WERI-Rb-1 (cell line): ENCODE measurements at regions not wholly inside any gene's neighbourhood (a gene's known extent, or its start where the extent isn't known, plus 50 kb on each side); places are given as distances from the start of the nearest gene placed in this dataset.

Experiments used
- DNase-seq: peaks from one replicate; pipeline ENCODE4 v3.0.0-alpha.2; 2020
- H3K27ac ChIP-seq: fragments of 250-450 bp; sonication (Bioruptor Pico); 2 replicates; pipeline ENCODE4 v1.5.1; 2020; ENCODE audit warnings: mild to moderate bottlenecking, moderate library complexity
- H3K27me3 ChIP-seq: fragments of 250-450 bp; sonication (Bioruptor Pico); 2 replicates; pipeline ENCODE4 v1.5.1; 2021; ENCODE audit warnings: mild to moderate bottlenecking, low read depth, moderate library complexity; ENCODE audit not compliant: insufficient read depth, severe bottlenecking
- H3K36me3 ChIP-seq: fragments of 250-450 bp; sonication (Bioruptor Pico); 2 replicates; pipeline ENCODE4 v1.5.1; 2020; ENCODE audit warnings: mild to moderate bottlenecking, moderate library complexity
- H3K4me3 ChIP-seq: 2 replicates; pipeline ENCODE4 v1.5.1; 2011; ENCODE audit warnings: low read depth, mild to moderate bottlenecking, control low read depth, low read length
- H3K9me3 ChIP-seq: fragments of 250-450 bp; sonication (Bioruptor Pico); 2 replicates; pipeline ENCODE4 v1.5.1; 2021; ENCODE audit warnings: mild to moderate bottlenecking, moderate library complexity; ENCODE audit not compliant: severe bottlenecking
- TF ChIP-seq, protein P1 (sequence below): IDR thresholded peaks from 2 replicates; pipeline ENCODE4 v1.5.1; 2011; ENCODE audit warnings: low read depth, mild to moderate bottlenecking, control low read depth, inconsistent platforms, low read length

DNA sequence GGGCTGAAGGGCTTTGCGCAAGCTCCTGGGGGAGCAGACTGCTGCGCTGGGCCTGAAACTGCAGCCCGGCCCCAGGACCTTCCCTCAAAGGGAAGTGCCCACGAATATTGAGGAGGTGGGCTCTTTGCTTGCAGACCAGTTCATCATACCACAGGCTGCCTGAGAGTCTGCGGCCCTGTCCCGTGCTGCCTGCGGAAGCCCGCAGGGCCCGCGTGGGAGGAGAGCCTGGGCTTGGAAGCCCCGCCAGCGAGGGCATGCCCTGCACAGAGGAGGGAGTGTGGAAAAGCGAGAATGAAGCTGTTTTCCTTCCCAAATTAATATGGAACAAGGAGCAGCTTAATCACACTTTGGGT, 83.6 kb upstream of the MKI67 start:
- Histone ChIP-seq H3K4me3 (no peak overlapping the region), H3K9me3 (no peaks in the 10 kb centered on the region), H3K27me3 (peaks cover 15% of the 10 kb centered on the region), H3K36me3 (no peaks in the 10 kb centered on the region), H3K27ac (no peak overlapping the region)
- DNase-seq = no peak
- TF ChIP-seq, protein P1, sequence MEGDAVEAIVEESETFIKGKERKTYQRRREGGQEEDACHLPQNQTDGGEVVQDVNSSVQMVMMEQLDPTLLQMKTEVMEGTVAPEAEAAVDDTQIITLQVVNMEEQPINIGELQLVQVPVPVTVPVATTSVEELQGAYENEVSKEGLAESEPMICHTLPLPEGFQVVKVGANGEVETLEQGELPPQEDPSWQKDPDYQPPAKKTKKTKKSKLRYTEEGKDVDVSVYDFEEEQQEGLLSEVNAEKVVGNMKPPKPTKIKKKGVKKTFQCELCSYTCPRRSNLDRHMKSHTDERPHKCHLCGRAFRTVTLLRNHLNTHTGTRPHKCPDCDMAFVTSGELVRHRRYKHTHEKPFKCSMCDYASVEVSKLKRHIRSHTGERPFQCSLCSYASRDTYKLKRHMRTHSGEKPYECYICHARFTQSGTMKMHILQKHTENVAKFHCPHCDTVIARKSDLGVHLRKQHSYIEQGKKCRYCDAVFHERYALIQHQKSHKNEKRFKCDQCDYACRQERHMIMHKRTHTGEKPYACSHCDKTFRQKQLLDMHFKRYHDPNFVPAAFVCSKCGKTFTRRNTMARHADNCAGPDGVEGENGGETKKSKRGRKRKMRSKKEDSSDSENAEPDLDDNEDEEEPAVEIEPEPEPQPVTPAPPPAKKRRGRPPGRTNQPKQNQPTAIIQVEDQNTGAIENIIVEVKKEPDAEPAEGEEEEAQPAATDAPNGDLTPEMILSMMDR = no peak

DNA sequence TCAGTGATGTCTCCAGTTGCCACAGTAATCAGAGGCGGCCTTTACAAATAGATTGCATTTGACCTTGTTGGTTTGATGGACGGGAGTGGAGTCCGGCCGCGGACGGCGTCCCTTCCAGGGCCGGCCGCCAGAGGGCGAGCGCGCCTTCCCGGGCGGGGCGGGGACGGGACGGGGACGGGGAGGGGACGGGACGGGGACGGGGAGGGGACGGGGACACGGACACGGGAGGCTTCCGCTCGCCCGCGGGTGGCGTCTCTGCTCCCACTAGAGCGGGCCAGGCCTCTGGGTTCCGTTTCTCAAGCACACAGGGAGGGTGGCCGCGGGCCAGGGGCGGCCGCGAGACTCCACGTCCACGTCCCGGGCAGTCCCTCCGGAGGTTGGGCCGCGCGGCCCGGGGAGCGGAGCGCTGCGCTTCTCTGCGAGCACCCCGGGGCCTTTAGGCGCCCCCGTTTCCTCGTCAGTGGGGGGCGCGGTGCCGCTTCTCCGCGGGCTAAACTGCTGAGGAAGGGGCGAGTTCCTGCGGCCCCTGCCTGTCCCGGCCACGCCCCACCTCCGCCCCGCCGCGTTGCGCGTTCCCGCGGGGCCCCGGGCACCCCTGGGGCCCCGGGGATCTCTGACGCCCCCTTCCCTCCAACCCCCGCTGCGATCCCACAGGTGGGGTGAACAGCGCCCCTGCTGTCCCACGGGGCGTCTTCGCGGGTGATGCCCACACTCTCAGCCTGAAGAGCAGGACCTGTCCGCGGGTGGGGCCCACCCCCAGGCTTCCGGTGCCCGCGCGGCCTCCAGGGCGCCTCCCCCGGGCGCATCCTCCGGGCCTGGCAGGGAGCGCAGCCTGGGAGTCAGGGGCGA, 84.2 kb upstream of the MKI67 start:
- TF ChIP-seq, protein P1 = peak; percentile 67
- Histone ChIP-seq H3K27me3 (peaks cover 15% of the 10 kb centered on the region), H3K9me3 (no peaks in the 10 kb centered on the region), H3K4me3 (peak overlapping the region; percentile 79), H3K27ac (peak overlapping the region; percentile 49; the same call in 1 of the 2 replicates), H3K36me3 (no peaks in the 10 kb centered on the region)
- DNase-seq = peak; percentile 63

DNA sequence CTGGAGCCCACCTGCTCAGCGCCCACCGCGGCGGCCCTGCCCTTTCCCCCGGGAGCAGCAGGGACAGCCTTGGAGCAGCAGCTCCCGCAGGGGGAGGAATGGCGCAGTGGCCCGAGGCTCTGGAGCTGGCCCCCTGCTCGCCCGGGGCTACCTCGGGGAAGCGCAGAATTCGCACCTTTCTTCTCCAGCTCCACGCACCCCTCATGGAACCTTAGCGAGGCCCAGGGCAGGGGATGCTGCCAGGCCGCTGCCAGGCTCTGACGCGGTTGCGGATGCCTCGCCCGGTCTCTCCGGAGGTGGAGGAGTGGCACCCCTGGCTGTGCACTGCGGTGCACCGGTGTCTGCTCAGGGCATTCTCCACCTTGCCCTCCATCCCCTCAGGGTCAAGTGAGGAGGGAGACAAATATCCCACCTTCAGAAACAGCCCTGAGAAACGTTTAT, 84.9 kb upstream of the MKI67 start:
- TF ChIP-seq, protein P1 = no peak
- no peak for DNase-seq
- Histone ChIP-seq H3K9me3 (no peaks in the 10 kb centered on the region), H3K27me3 (peaks cover 15% of the 10 kb centered on the region), H3K27ac (no peak overlapping the region), H3K4me3 (peak overlapping the region; percentile 79), H3K36me3 (no peaks in the 10 kb centered on the region)

DNA sequence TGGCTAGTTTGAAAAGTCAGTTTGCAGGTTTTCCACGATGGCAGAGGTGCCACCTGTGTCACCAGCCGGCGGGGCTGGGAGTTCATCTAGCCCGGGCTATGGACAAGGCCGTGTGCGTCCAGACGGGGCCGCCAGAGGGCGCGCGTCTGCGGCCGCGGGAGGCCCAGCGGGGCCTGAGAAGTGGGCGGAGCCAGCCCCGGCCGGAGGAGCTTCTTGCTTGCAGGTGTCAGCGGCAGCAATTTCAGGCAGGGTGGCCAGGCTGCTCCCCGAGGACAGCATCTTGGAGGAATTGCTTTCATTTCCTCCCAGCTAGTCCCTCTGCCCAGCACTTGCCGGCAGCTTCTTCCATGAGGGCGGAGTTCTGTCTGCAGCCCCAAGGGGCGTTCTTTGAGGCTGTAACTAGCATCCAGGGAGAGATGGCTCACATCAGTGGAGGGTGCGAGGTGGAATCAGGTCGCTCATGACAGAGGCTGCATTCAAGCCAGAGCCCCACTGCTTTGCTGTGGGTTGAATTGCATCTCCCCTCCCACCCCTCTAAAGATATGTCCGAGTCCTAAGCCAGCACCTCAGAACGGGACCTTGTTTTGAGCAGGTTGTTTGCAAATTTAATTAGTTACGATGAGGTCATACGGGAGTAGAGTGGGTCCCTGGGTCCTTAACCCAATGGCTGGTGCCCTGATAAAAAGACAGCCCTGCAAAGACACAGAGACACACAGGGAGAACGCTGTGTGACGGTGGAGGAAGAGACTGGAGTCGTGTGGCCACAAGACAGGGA, 85.9 kb upstream of the MKI67 start:
- Histone ChIP-seq H3K27me3 (peaks cover 13% of the 10 kb centered on the region), H3K36me3 (no peaks in the 10 kb centered on the region), H3K4me3 (no peak overlapping the region), H3K27ac (no peak overlapping the region), H3K9me3 (no peaks in the 10 kb centered on the region)
- DNase-seq = peak; percentile 85
- TF ChIP-seq, protein P1 = peak; percentile 94

DNA sequence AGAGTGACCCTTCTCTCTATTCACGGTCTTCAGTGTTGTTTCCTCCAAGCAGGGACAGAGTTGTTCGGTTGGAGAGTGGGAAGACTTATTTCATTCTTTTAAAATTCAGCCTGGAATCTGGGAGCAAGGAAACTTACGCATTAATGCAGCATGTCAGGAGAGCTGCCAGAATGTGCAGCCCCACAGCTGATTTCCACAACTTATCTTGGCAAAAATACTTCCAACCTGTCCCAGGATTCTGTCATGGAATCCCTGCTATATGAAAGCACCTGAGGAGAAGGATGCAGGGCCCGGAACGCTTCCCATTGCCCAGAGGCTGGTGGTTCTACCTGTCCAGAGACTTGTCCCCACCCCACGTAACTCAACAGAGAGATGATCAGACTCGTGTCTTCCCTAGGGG, 86.9 kb upstream of the MKI67 start:
- Histone ChIP-seq H3K4me3 (no peak overlapping the region), H3K27me3 (peaks cover 13% of the 10 kb centered on the region), H3K27ac (no peak overlapping the region), H3K9me3 (no peaks in the 10 kb centered on the region), H3K36me3 (no peaks in the 10 kb centered on the region)
- TF ChIP-seq, protein P1 = no peak
- DNase-seq = no peak
